ENCODE measurements at regions not wholly inside any gene's neighbourhood (a gene's known extent, or its start where the extent isn't known, plus 50 kb on each side); places are given as distances from the start of the nearest gene placed in this dataset.

DNA sequence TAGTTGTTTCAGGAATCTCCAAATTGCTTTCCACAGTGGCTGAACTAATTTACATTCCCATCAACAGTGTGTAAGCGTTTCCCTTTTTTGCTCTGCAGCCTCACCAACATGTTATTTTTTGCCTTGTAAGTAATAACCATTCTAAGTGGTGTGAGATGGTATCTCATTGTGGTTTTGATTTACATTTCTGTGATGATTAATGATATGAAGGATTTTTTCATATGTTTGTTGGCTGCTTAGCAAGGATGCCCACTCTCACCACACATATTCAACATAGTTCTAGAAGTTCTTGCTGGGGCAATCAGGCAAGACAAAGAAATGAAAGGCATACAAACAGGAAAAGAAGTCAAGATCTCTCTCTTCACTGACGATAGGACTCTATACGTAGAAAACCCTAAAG, 472.4 kb downstream of the ZNF674 start:
- TF ChIP-seq, protein P1, sequence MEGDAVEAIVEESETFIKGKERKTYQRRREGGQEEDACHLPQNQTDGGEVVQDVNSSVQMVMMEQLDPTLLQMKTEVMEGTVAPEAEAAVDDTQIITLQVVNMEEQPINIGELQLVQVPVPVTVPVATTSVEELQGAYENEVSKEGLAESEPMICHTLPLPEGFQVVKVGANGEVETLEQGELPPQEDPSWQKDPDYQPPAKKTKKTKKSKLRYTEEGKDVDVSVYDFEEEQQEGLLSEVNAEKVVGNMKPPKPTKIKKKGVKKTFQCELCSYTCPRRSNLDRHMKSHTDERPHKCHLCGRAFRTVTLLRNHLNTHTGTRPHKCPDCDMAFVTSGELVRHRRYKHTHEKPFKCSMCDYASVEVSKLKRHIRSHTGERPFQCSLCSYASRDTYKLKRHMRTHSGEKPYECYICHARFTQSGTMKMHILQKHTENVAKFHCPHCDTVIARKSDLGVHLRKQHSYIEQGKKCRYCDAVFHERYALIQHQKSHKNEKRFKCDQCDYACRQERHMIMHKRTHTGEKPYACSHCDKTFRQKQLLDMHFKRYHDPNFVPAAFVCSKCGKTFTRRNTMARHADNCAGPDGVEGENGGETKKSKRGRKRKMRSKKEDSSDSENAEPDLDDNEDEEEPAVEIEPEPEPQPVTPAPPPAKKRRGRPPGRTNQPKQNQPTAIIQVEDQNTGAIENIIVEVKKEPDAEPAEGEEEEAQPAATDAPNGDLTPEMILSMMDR (IDR thresholded peaks at IDR 0.05; ENCODE audit: low read depth, low read length) = no peak
- TF ChIP-seq POLR2A (IDR thresholded peaks at IDR 0.05; ENCODE audit: extremely low read depth, insufficient read length) (no peak), MYC (IDR thresholded peaks at IDR 0.05; ENCODE audit: low read depth, low read length) (no peak)

Measured in NB4 (cell line).